ENCODE measurements at regions not wholly inside any gene's neighbourhood (a gene's known extent, or its start where the extent isn't known, plus 50 kb on each side); places are given as distances from the start of the nearest gene placed in this dataset.

- Histone ChIP-seq H3T11ph (ENCODE audit: low read length) (no peak overlapping the region), H4K20me1 (ENCODE audit: control insufficient read depth, insufficient read depth, insufficient read length) (no peaks in the 10 kb centered on the region), H3K4me2 (ENCODE audit: insufficient read depth, insufficient read length, low read length) (no peak overlapping the region), H3K27me3 (ENCODE audit: insufficient read depth, low read length) (no peaks in the 10 kb centered on the region), H2BK15ac (ENCODE audit: low read depth, low read length) (no peak overlapping the region), H4K8ac (replicated peaks; ENCODE audit: insufficient read length, low read depth, low read length) (no peak overlapping the region), H3K4ac (ENCODE audit: low read depth, low read length) (no peak overlapping the region), H3K9ac (ENCODE audit: extremely low read depth, insufficient read length, low read length) (no peak overlapping the region), H2BK5ac (ENCODE audit: insufficient read length, low read length) (no peak overlapping the region), H3K23me2 (ENCODE audit: insufficient read length, low read depth, low read length, poor library complexity, severe bottlenecking) (no peaks in the 10 kb centered on the region), H2BK20ac (ENCODE audit: low read depth, low read length, poor library complexity, severe bottlenecking) (no peak overlapping the region), H3K79me2 (ENCODE audit: insufficient read depth, low read length) (no peaks in the 10 kb centered on the region), H2AFZ (ENCODE audit: low read length) (no peak overlapping the region), H2BK120ac (ENCODE audit: low read depth, low read length, poor library complexity, severe bottlenecking) (no peak overlapping the region), H3K4me1 (ENCODE audit: insufficient read depth, low read length) (no peaks in the 10 kb centered on the region; the same call in 1 of the 2 replicates), H3K56ac (ENCODE audit: insufficient read length, low read depth, low read length) (no peak overlapping the region), H3K9me3 (ENCODE audit: control insufficient read depth, low read depth, low read length) (no peaks in the 10 kb centered on the region), H3K14ac (ENCODE audit: insufficient read depth, low read length) (no peak overlapping the region), H3K27ac (ENCODE audit: insufficient read length, low read depth, low read length) (no peak overlapping the region), H4K91ac (ENCODE audit: insufficient read length, low read depth, low read length) (no peak overlapping the region), H4K5ac (ENCODE audit: insufficient read length, low read depth, low read length) (no peak overlapping the region), H3K79me1 (ENCODE audit: insufficient read depth, low read depth, low read length, poor library complexity, severe bottlenecking) (no peaks in the 10 kb centered on the region), H3K18ac (ENCODE audit: insufficient read length, low read depth, low read length) (no peak overlapping the region), H2BK12ac (ENCODE audit: insufficient read length, low read depth, low read length) (no peak overlapping the region), H3K23ac (ENCODE audit: insufficient read length, low read depth, low read length) (no peak overlapping the region), H2AK5ac (ENCODE audit: insufficient read length, low read length) (no peak overlapping the region)
- peak; percentile 91 for DNase-seq
- Mint-ChIP-seq H3K27me3 (ENCODE audit: low read depth) (no peaks in the 10 kb centered on the region; the same call in 1 of the 2 replicates), H3K4me3 (no peak overlapping the region), H3K27ac (no peak overlapping the region), H3K36me3 (ENCODE audit: insufficient read depth in 1 of 3, low read depth in 3 of 3) (peaks cover 2 to 4% (median 2%) of the 10 kb centered on the region in 3 experiments; a peak in 3 of 7 replicates), H3K4me1 (peaks cover 0 to 3% of the 10 kb centered on the region in 2 experiments; a peak in 2 of 4 replicates), H3K9me3 (peaks cover 2% of the 10 kb centered on the region in 2 experiments; a peak in 4 of 5 replicates)
- peak; percentile 87 for TF ChIP-seq CTCF (conservative IDR thresholded peaks at IDR 0.05)
- no CpG with 5 or more reads among the region's 12 CpGs for WGBS (ENCODE audit: extremely low coverage, insufficient read length, low lambda C conversion rate)
These were observed 383.0 kb downstream of the TBL1XR1 start for GRCh38 chr3:176814285-176814684.

All from H9 (cell line).